Nephron progenitor cell (in vitro differentiated cells): ENCODE measurements at regions not wholly inside any gene's neighbourhood (a gene's known extent, or its start where the extent isn't known, plus 50 kb on each side); places are given as distances from the start of the nearest gene placed in this dataset.

ENCODE experiments used
- DNase-seq: peaks from one replicate; pipeline ENCODE4 v3.0.0; 2021
- H3K27ac Mint-ChIP-seq: 2 replicates; pipeline ENCODE4 v1.8.0; 2021; ENCODE audit warnings: mild to moderate bottlenecking, moderate library complexity, mixed read lengths
- H3K27me3 Mint-ChIP-seq: 2 replicates; pipeline ENCODE4 v1.8.0; 2021; ENCODE audit warnings: mild to moderate bottlenecking, low read depth, mixed read lengths; ENCODE audit not compliant: poor library complexity
- H3K36me3 Mint-ChIP-seq: 2 replicates; pipeline ENCODE4 v1.8.0; 2021; ENCODE audit warnings: low read depth, mixed read lengths
- H3K4me1 Mint-ChIP-seq: 2 replicates; pipeline ENCODE4 v1.8.0; 2021; ENCODE audit warnings: mixed read lengths
- H3K4me3 Mint-ChIP-seq: 2 replicates; pipeline ENCODE4 v1.8.0; 2021; ENCODE audit warnings: mild to moderate bottlenecking, moderate library complexity, mixed read lengths
- H3K9me3 Mint-ChIP-seq: 2 replicates; pipeline ENCODE4 v1.8.0; 2021; ENCODE audit warnings: mild to moderate bottlenecking, moderate library complexity, mixed read lengths
- TF ChIP-seq, protein P1 (sequence below): fragments of 200-600 bp; sonication (generic); IDR thresholded peaks from 2 replicates; pipeline ENCODE4 v1.5.0; 2021; ENCODE audit warnings: antibody characterized with exemption

DNA sequence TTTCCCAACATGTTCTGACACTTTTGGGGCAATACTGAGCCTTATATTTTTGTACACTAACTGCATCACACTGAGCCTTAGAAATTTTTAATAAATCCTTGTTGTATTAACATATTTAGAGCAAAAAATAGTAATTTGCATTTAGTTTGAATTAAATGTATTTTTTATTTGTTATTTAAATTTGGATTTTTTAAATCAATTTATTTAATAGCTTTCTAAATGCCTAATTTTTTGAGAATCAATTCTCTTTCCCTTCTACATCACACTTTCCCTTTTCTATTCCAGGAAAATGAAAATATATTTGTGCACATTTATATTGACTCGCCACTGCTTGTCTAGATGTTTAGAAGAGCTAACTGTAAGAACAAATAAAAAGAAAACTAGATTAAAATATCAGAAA, 414.6 kb upstream of the POM121L12 start:
- TF ChIP-seq, protein P1, sequence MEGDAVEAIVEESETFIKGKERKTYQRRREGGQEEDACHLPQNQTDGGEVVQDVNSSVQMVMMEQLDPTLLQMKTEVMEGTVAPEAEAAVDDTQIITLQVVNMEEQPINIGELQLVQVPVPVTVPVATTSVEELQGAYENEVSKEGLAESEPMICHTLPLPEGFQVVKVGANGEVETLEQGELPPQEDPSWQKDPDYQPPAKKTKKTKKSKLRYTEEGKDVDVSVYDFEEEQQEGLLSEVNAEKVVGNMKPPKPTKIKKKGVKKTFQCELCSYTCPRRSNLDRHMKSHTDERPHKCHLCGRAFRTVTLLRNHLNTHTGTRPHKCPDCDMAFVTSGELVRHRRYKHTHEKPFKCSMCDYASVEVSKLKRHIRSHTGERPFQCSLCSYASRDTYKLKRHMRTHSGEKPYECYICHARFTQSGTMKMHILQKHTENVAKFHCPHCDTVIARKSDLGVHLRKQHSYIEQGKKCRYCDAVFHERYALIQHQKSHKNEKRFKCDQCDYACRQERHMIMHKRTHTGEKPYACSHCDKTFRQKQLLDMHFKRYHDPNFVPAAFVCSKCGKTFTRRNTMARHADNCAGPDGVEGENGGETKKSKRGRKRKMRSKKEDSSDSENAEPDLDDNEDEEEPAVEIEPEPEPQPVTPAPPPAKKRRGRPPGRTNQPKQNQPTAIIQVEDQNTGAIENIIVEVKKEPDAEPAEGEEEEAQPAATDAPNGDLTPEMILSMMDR: no peak
- no peaks in the 10 kb centered on the region for H3K36me3 Mint-ChIP-seq
- no peak overlapping the region for H3K27ac Mint-ChIP-seq
- no peaks in the 10 kb centered on the region for H3K27me3 Mint-ChIP-seq
- H3K9me3 Mint-ChIP-seq: peaks cover 2% of the 10 kb centered on the region
- H3K4me1 Mint-ChIP-seq: no peaks in the 10 kb centered on the region
- H3K4me3 Mint-ChIP-seq: no peak overlapping the region
- no peak for DNase-seq

DNA sequence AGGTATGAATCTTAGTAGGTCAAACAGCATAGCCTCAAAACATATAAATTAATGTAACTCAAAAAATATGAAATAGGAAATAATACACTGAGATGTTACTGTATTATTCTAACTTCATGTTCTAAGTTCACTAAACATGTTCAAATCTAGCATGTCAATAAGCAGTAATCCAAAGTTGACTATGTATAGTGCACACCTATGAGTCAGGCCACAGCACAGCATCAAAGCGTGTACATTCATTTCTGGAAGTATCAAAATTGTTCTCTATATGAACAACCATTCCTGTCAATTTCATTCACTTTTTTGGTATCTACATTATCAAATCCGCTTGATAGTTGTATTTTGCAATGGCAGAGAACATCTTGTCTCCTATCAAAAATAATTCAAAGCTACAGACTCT, 418.9 kb upstream of the POM121L12 start:
- Mint-ChIP-seq H3K36me3 (no peaks in the 10 kb centered on the region), H3K27me3 (no peaks in the 10 kb centered on the region), H3K4me3 (no peak overlapping the region), H3K9me3 (peaks cover 3% of the 10 kb centered on the region), H3K4me1 (no peaks in the 10 kb centered on the region), H3K27ac (no peak overlapping the region)
- DNase-seq: no peak
- TF ChIP-seq, protein P1: no peak

DNA sequence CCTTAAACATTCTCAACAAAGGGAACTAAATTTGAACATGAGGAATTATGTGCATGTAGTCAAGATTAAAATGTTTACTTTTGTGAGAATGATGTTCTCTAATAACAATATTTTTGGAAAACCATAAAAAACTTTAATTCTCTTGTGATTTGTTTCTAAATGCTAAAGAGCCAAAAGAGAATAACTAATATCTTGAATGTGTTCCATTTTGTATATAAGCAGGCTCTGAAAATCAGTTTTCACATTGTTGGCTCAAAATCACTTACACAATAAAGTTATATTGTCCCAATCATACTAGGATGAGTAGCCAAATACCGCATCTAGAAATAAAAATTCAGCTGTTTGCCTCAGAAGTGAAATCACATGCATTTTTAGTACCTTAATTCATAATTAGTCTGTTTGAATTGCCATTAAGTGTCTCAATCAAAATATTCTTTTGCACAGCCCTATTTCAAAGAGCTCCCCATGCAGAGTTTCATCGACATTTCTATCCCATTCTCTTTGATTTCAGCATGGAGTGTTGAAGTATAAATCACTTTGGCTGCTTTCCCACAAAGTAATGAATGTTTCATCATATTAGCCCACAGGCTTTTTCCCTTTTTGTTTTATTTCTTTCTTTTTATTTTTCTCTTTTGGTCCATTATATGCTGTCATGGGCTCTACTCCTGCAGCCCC, 420.3 kb upstream of the POM121L12 start:
- no peaks in the 10 kb centered on the region for H3K36me3 Mint-ChIP-seq
- TF ChIP-seq, protein P1: no peak
- no peak overlapping the region for H3K4me3 Mint-ChIP-seq
- H3K27ac Mint-ChIP-seq: no peak overlapping the region
- H3K9me3 Mint-ChIP-seq: peaks cover 3% of the 10 kb centered on the region
- H3K4me1 Mint-ChIP-seq: no peaks in the 10 kb centered on the region
- DNase-seq: no peak
- no peaks in the 10 kb centered on the region for H3K27me3 Mint-ChIP-seq

DNA sequence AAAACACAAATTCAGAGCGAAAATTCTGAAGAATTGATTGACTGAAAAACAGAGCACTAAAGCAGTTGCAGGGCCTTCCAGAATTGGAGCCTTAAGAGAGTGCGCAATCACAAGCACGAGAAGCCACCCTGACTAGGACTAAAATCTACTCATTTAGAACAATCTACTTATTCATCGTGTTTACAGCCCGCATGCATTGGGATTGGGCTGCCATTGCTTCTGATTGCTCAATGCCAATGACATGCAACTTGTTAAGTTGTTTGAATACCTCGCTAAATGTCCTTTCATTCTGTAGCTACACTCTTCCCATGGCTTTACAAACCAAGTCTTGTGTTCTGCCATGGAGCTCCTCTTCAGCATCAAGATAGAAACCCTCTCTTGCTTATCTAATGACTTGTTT, 425.9 kb upstream of the POM121L12 start:
- Mint-ChIP-seq H3K9me3 (peaks cover 3% of the 10 kb centered on the region), H3K27ac (no peak overlapping the region), H3K4me3 (no peak overlapping the region), H3K36me3 (no peaks in the 10 kb centered on the region), H3K27me3 (no peaks in the 10 kb centered on the region), H3K4me1 (no peaks in the 10 kb centered on the region)
- DNase-seq: no peak
- TF ChIP-seq, protein P1: no peak

DNA sequence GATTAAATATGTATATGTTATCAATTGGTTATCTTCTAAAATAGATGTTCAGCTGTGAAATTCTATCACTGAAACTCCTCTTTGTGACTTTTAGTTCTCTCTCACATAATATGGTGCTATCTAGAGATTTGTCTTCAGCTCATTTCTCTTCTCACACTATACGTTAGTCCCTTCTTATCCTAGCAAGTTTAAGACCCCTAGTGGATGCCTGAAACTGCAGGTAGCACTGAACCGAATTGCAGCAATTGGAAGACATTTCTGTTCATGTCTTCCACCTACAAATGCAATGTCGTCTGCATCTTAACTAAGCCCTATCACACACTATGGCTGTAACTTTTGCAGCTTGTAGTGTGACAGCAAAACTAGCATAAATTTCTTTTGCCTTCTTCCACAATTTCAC, 442.7 kb upstream of the POM121L12 start:
- H3K27me3 Mint-ChIP-seq: no peaks in the 10 kb centered on the region

DNA sequence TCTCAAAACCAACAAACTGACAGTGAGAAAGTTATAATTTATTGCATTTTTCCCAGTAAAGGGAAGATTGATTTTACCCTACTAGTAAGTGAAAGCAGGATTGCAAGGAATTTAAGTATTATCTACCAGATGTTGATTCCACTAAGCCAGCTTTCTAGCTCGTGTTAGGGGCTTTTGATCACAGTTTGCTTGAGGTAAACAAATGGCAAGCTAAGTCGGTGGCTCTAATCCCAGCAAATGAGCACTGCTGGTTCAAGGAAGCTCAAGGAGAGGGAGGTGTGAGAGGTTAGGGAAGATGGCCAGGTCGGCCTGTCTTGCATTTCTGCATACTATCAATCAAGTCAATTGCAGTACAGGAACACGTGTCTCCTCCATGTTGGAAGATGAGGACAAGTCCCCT, 448.7 kb upstream of the POM121L12 start:
- no peak overlapping the region for H3K27ac Mint-ChIP-seq
- H3K36me3 Mint-ChIP-seq: no peaks in the 10 kb centered on the region
- H3K27me3 Mint-ChIP-seq: no peaks in the 10 kb centered on the region
- TF ChIP-seq, protein P1: no peak
- DNase-seq: no peak
- no peak overlapping the region for H3K4me3 Mint-ChIP-seq
- peaks cover 5% of the 10 kb centered on the region for H3K4me1 Mint-ChIP-seq
- H3K9me3 Mint-ChIP-seq: no peaks in the 10 kb centered on the region

More for the DNA sequence above, 442.7 kb upstream of the POM121L12 start:
- no peak for DNase-seq
- TF ChIP-seq, protein P1: no peak
- H3K36me3 Mint-ChIP-seq: no peaks in the 10 kb centered on the region
- H3K9me3 Mint-ChIP-seq: peaks cover 21% of the 10 kb centered on the region
- no peak overlapping the region for H3K27ac Mint-ChIP-seq
- H3K4me1 Mint-ChIP-seq: no peaks in the 10 kb centered on the region
- no peak overlapping the region for H3K4me3 Mint-ChIP-seq
